Erythroblast (primary cell): ENCODE measurements at regions not wholly inside any gene's neighbourhood (a gene's known extent, or its start where the extent isn't known, plus 50 kb on each side); places are given as distances from the start of the nearest gene placed in this dataset.

ENCODE experiments used
- GATA1 ChIP-seq: IDR thresholded peaks from 2 replicates; pipeline ENCODE4 v1.6.1; 2011; ENCODE audit warnings: low read depth, mild to moderate bottlenecking, control low read depth, low read length, moderate library complexity
- POLR2A ChIP-seq: IDR thresholded peaks from 2 replicates; pipeline ENCODE4 v1.6.1; 2011; ENCODE audit warnings: mild to moderate bottlenecking, low read length

- TF ChIP-seq POLR2A, result no peak
- TF ChIP-seq GATA1, result no peak
Measured at GRCh38 chr11:100619484-100619883, 67.6 kb upstream of the ARHGAP42 start.
